Spleen (tissue), 7 donors: ENCODE measurements at regions not wholly inside any gene's neighbourhood (a gene's known extent, or its start where the extent isn't known, plus 50 kb on each side); places are given as distances from the start of the nearest gene placed in this dataset.
"Not testable (repeated sequence)": the region's sequence is repeated elsewhere in the genome, so short reads cannot be mapped to it uniquely, and the experiment has no call there.

ENCODE experiments used
- POLR2A ChIP-seq, 3 donors: fragments of 450-650 bp; IDR thresholded peaks; one replicate each; pipeline ENCODE4 v1.5.1; 2017; ENCODE audit warnings: antibody characterized with exemption in 3 of 3, mild to moderate bottlenecking in 1 of 3
- POLR2AphosphoS5 ChIP-seq, 3 donors: sonication (generic); formaldehyde crosslinking; IDR thresholded peaks; one replicate each; pipeline ENCODE4 v1.5.1; 2017; ENCODE audit warnings: antibody characterized with exemption in 3 of 3
- TF ChIP-seq, protein P1 (sequence below), 11 experiments: fragments of 200-600 bp in 7 of 11; fragments of 450-650 bp in 4 of 11; sonication (generic) in 4 of 11; IDR thresholded peaks in 8 of 11; conservative IDR thresholded peaks in 3 of 11; 1 replicate in 7 of 11; 2 replicates in 4 of 11; pipeline versions ENCODE4 v1.4.0 to v1.8.0; 2016 to 2021; ENCODE audit warnings: antibody characterized with exemption in 11 of 11, inconsistent platforms in 4 of 11, mild to moderate bottlenecking in 1 of 11
- donor health status: DM: no; HTN: no; CAD: no; lungs with moderate emphysema.
- donor health status: DM: no; HTN: no; CAD: no.
- donor health status: DM: no; HTN: no; CAD: no.

- TF ChIP-seq, protein P1, sequence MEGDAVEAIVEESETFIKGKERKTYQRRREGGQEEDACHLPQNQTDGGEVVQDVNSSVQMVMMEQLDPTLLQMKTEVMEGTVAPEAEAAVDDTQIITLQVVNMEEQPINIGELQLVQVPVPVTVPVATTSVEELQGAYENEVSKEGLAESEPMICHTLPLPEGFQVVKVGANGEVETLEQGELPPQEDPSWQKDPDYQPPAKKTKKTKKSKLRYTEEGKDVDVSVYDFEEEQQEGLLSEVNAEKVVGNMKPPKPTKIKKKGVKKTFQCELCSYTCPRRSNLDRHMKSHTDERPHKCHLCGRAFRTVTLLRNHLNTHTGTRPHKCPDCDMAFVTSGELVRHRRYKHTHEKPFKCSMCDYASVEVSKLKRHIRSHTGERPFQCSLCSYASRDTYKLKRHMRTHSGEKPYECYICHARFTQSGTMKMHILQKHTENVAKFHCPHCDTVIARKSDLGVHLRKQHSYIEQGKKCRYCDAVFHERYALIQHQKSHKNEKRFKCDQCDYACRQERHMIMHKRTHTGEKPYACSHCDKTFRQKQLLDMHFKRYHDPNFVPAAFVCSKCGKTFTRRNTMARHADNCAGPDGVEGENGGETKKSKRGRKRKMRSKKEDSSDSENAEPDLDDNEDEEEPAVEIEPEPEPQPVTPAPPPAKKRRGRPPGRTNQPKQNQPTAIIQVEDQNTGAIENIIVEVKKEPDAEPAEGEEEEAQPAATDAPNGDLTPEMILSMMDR (IDR thresholded peaks at IDR 0.05 in 8 of 11, conservative IDR thresholded peaks at IDR 0.05 in 3 of 11) = not testable (repeated sequence)
- not testable (repeated sequence) for TF ChIP-seq POLR2A, POLR2AphosphoS5 (IDR thresholded peaks at IDR 0.05)
These were observed 62.5 kb upstream of the SEC22B start for GRCh38 chr1:120238867-120239266.
